Uterus (tissue), 2 donors: ENCODE measurements at regions not wholly inside any gene's neighbourhood (a gene's known extent, or its start where the extent isn't known, plus 50 kb on each side); places are given as distances from the start of the nearest gene placed in this dataset.

Source experiments
- POLR2A ChIP-seq, 2 donors: fragments of 450-650 bp; IDR thresholded peaks; one replicate each; pipeline ENCODE4 v1.6.1; 2016; ENCODE audit warnings: antibody characterized with exemption in 2 of 2, mild to moderate bottlenecking in 1 of 2, moderate library complexity in 1 of 2
- TF ChIP-seq, protein P1 (sequence below), 4 experiments: fragments of 200-600 bp in 2 of 4; fragments of 450-650 bp in 2 of 4; sonication (generic) in 2 of 4; IDR thresholded peaks; one replicate each; pipeline ENCODE4 v1.5.1; 2016 to 2019; ENCODE audit warnings: antibody characterized with exemption in 4 of 4, mild to moderate bottlenecking in 2 of 4, moderate library complexity in 1 of 4

DNA sequence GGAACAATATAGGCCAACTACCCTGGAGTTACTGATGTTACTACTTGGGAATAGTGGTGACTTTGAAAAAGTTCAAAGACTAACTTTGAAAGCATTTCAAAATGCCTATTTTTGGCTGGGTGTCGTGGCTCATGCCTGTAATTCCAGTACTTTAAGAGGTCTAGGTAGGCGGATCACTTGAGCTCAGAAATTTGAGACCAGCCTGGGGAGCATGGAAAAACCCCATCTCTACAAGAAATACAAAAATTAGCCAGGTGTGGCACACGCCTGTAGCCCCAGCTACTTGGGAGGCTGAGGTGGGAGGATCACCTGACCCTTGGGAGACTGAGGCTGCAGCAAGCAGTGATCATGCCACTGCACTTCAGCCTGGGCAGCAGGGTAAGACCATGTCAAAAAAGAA, 105.3 kb downstream of the ARRDC3 start:
- TF ChIP-seq, protein P1, sequence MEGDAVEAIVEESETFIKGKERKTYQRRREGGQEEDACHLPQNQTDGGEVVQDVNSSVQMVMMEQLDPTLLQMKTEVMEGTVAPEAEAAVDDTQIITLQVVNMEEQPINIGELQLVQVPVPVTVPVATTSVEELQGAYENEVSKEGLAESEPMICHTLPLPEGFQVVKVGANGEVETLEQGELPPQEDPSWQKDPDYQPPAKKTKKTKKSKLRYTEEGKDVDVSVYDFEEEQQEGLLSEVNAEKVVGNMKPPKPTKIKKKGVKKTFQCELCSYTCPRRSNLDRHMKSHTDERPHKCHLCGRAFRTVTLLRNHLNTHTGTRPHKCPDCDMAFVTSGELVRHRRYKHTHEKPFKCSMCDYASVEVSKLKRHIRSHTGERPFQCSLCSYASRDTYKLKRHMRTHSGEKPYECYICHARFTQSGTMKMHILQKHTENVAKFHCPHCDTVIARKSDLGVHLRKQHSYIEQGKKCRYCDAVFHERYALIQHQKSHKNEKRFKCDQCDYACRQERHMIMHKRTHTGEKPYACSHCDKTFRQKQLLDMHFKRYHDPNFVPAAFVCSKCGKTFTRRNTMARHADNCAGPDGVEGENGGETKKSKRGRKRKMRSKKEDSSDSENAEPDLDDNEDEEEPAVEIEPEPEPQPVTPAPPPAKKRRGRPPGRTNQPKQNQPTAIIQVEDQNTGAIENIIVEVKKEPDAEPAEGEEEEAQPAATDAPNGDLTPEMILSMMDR (IDR thresholded peaks at IDR 0.05): no peak
- no peak for TF ChIP-seq POLR2A (IDR thresholded peaks at IDR 0.05)
